Thyroid gland (tissue), 4 donors: ENCODE measurements at regions not wholly inside any gene's neighbourhood (a gene's known extent, or its start where the extent isn't known, plus 50 kb on each side); places are given as distances from the start of the nearest gene placed in this dataset.

ENCODE experiments used
- POLR2A ChIP-seq, 2 donors: fragments of 450-650 bp; IDR thresholded peaks; one replicate each; pipeline ENCODE4 v1.6.1; 2017; ENCODE audit warnings: antibody characterized with exemption in 2 of 2, mild to moderate bottlenecking in 2 of 2, moderate library complexity in 1 of 2
- TF ChIP-seq, protein P1 (sequence below), 6 experiments: fragments of 200-600 bp in 3 of 6; fragments of 450-650 bp in 3 of 6; sonication (generic) in 3 of 6; IDR thresholded peaks; one replicate each; pipeline ENCODE4 v1.5.1; 2016 to 2019; ENCODE audit warnings: antibody characterized with exemption in 6 of 6, mild to moderate bottlenecking in 2 of 6, inconsistent platforms in 1 of 6, moderate library complexity in 1 of 6

DNA sequence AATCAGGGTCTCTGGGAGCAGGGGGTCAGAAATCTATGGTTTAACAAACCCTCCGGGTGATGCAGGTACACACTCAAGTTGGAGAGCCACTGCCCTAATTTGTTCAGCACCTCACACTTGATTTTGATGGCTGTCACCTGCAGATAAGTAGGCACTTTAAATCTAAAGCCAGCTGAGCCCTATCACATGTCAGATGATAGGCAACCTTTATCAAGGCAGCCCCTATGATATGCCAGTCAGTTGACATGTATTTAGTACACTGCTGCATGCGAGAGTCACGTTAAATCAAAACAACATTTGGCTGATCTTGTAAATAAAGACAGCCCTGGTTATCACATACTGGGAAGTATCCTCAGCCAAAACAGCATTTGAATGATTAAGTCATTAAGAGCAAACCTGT, 104.4 kb upstream of the MCTP2 start:
- TF ChIP-seq POLR2A (IDR thresholded peaks at IDR 0.05), result no peak
- TF ChIP-seq, protein P1, sequence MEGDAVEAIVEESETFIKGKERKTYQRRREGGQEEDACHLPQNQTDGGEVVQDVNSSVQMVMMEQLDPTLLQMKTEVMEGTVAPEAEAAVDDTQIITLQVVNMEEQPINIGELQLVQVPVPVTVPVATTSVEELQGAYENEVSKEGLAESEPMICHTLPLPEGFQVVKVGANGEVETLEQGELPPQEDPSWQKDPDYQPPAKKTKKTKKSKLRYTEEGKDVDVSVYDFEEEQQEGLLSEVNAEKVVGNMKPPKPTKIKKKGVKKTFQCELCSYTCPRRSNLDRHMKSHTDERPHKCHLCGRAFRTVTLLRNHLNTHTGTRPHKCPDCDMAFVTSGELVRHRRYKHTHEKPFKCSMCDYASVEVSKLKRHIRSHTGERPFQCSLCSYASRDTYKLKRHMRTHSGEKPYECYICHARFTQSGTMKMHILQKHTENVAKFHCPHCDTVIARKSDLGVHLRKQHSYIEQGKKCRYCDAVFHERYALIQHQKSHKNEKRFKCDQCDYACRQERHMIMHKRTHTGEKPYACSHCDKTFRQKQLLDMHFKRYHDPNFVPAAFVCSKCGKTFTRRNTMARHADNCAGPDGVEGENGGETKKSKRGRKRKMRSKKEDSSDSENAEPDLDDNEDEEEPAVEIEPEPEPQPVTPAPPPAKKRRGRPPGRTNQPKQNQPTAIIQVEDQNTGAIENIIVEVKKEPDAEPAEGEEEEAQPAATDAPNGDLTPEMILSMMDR (IDR thresholded peaks at IDR 0.05), result no peak
